SH-SY5Y (cell line): ENCODE measurements at regions not wholly inside any gene's neighbourhood (a gene's known extent, or its start where the extent isn't known, plus 50 kb on each side); places are given as distances from the start of the nearest gene placed in this dataset.

Source experiments
- GATA2 ChIP-seq: IDR thresholded peaks from 2 replicates; pipeline ENCODE4 v1.6.1; 2011; ENCODE audit warnings: mild to moderate bottlenecking, low read depth, low read length
- GATA3 ChIP-seq: IDR thresholded peaks from 2 replicates; pipeline ENCODE4 v1.6.1; 2011; ENCODE audit warnings: low read depth, mild to moderate bottlenecking, low read length, moderate library complexity

DNA sequence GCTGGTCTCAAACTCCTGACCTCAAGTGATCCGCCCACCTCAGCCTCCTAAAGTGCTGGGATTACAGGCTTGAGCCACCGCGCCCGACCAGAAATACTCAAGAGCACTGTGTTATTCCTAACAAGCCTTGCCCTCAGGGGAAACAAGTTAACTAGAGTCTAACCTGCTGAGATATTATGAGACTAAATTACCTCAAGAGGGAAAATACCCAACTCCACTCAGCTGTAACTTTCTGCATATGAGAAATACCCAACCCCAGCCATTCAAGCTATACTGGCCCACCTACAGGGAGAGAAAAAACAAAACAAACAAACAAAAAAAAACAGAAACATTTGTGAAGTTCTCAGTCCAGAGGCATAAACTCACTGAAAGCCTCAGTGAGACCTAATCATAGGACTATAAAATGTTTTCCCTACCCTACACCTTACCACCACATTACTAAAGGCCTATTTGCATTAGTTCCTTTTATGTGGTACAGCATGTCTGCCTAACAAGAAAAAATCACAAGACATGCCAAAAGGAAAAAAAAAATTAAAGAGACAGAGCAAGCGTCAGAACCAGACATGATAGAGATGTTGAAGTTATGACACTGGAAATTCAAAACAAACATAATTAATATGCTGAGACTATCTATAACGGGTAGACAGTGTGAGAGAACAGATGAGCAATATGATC is 876.0 kb downstream of the FSTL5 start:
- TF ChIP-seq GATA3, result no peak
- TF ChIP-seq GATA2, result no peak
